CD14-positive monocyte (primary cell): ENCODE measurements at regions not wholly inside any gene's neighbourhood (a gene's known extent, or its start where the extent isn't known, plus 50 kb on each side); places are given as distances from the start of the nearest gene placed in this dataset.

Experiments used
- DNase-seq, 3 donors: peaks; one replicate each; pipeline ENCODE4 v3.0.0-alpha.2; 2011 to 2022
- H2AFZ ChIP-seq: 2 replicates; pipeline ENCODE4 v1.6.0; 2012; ENCODE audit warnings: mild to moderate bottlenecking, low read depth, low read length, inconsistent platforms; ENCODE audit not compliant: insufficient read depth, poor library complexity, severe bottlenecking
- H3K27ac ChIP-seq, 2 donors: 1 replicate in 1 of 2; 2 replicates in 1 of 2; pipeline ENCODE4 v1.5.1; 2012 to 2013; ENCODE audit warnings: low read length in 2 of 2, control low read depth in 1 of 2, inconsistent platforms in 1 of 2, low read depth in 1 of 2, mild to moderate bottlenecking in 1 of 2
- H3K27me3 ChIP-seq, 2 donors: one replicate each; pipeline versions ENCODE4 v1.6.0 to v1.6.1; 2011 to 2013; ENCODE audit warnings: low read length in 2 of 2; ENCODE audit not compliant: control insufficient read depth in 2 of 2, insufficient read depth in 2 of 2
- H3K36me3 ChIP-seq, 2 donors: replicated peaks in 1 of 2; 1 replicate in 1 of 2; 2 replicates in 1 of 2; pipeline versions ENCODE4 v1.5.1 to v1.6.1; 2012 to 2013; ENCODE audit warnings: low read length in 2 of 2, control low read depth in 1 of 2, inconsistent platforms in 1 of 2, mild to moderate bottlenecking in 1 of 2; ENCODE audit not compliant: insufficient read depth in 2 of 2, control insufficient read depth in 1 of 2
- H3K4me1 ChIP-seq, 2 donors: 1 replicate in 1 of 2; 2 replicates in 1 of 2; pipeline versions ENCODE4 v1.5.1 to v1.6.1; 2012 to 2013; ENCODE audit warnings: low read length in 2 of 2, control low read depth in 1 of 2, inconsistent platforms in 1 of 2, mild to moderate bottlenecking in 1 of 2, moderate library complexity in 1 of 2; ENCODE audit not compliant: insufficient read depth in 2 of 2, control insufficient read depth in 1 of 2
- H3K4me2 ChIP-seq: replicated peaks from 2 replicates; pipeline ENCODE3; 2012; ENCODE audit warnings: low read length, moderate library complexity, mild to moderate bottlenecking; ENCODE audit not compliant: poor library complexity, severe bottlenecking; ENCODE audit errors: extremely low read depth
- H3K4me3 ChIP-seq, 3 experiments: fragments of 200-600 bp in 1 of 3; sonication (generic) in 1 of 3; replicated peaks in 1 of 3; 1 replicate in 2 of 3; 2 replicates in 1 of 3; pipeline ENCODE4 v1.5.1; 2011 to 2013; ENCODE audit warnings: low read length in 3 of 3, mild to moderate bottlenecking in 3 of 3, control low read depth in 2 of 3, low read depth in 2 of 3, inconsistent platforms in 1 of 3, moderate library complexity in 1 of 3
- H3K79me2 ChIP-seq: 2 replicates; pipeline ENCODE4 v1.6.0; 2012; ENCODE audit warnings: mild to moderate bottlenecking, control low read depth, inconsistent platforms, low read length, moderate library complexity; ENCODE audit not compliant: insufficient read depth
- H3K9ac ChIP-seq: 2 replicates; pipeline ENCODE4 v1.6.0; 2017; ENCODE audit warnings: low read length, mild to moderate bottlenecking; ENCODE audit not compliant: insufficient read depth, poor library complexity, severe bottlenecking
- H3K9me3 ChIP-seq, 2 donors: replicated peaks in 1 of 2; 1 replicate in 1 of 2; 2 replicates in 1 of 2; pipeline versions ENCODE4 v1.5.1 to v1.6.1; 2012 to 2013; ENCODE audit warnings: low read length in 2 of 2, control low read depth in 1 of 2; ENCODE audit not compliant: control insufficient read depth in 1 of 2, insufficient read depth in 1 of 2
- H4K20me1 ChIP-seq: 2 replicates; pipeline ENCODE4 v1.6.0; 2012; ENCODE audit warnings: mild to moderate bottlenecking, low read length, control low read depth, moderate library complexity; ENCODE audit not compliant: insufficient read depth
- H3K27ac Mint-ChIP-seq, 7 donors: one replicate each; pipeline ENCODE4 v1.8.0; 2020; ENCODE audit warnings: mild to moderate bottlenecking in 7 of 7, mixed read lengths in 7 of 7, moderate library complexity in 6 of 7, inconsistent platforms in 2 of 7
- H3K27me3 Mint-ChIP-seq, 3 donors: one replicate each; pipeline ENCODE4 v1.8.0; 2021 to 2022; ENCODE audit warnings: low read depth in 3 of 3, mild to moderate bottlenecking in 3 of 3, mixed read lengths in 3 of 3, moderate library complexity in 3 of 3, inconsistent platforms in 1 of 3
- H3K36me3 Mint-ChIP-seq, 2 donors: one replicate each; pipeline ENCODE4 v1.8.0; 2020; ENCODE audit warnings: mixed read lengths in 2 of 2, inconsistent platforms in 1 of 2, mild to moderate bottlenecking in 1 of 2
- H3K4me1 Mint-ChIP-seq: one replicate; pipeline ENCODE4 v1.8.0; 2020; ENCODE audit warnings: mild to moderate bottlenecking, mixed read lengths
- H3K4me3 Mint-ChIP-seq, 2 donors: one replicate each; pipeline ENCODE4 v1.8.0; 2020; ENCODE audit warnings: mild to moderate bottlenecking in 2 of 2, mixed read lengths in 2 of 2, moderate library complexity in 1 of 2
- H3K9me3 Mint-ChIP-seq, 7 donors: one replicate each; pipeline ENCODE4 v1.8.0; 2020 to 2022; ENCODE audit warnings: mixed read lengths in 7 of 7, mild to moderate bottlenecking in 6 of 7, moderate library complexity in 6 of 7, inconsistent platforms in 2 of 7
- CTCF ChIP-seq: fragments of 200-600 bp; IDR thresholded peaks from one replicate; pipeline ENCODE4 v1.8.0; 2022; ENCODE audit warnings: antibody characterized with exemption, mild to moderate bottlenecking
- WGBS: methylation state at CpG from one replicate; pipeline ENCODE4 v1.1.5; 2013; ENCODE audit warnings: missing lambda C conversion rate; ENCODE audit not compliant: insufficient coverage; 5-methylcytosine and 5-hydroxymethylcytosine counted together
- intact Hi-C, 2 donors: fragments of 100-400 bp; cut with micrococcal nuclease; formaldehyde crosslinking; loops; one replicate each; pipeline versions ENCODE4 v1.15.0 to v1.15.1; 2023

GRCh38 chr3:103614719-103615118 is 1179.9 kb downstream of the ZPLD1 start:
- Histone ChIP-seq H3K9me3 (peaks cover 0 to 8% of the 10 kb centered on the region in 2 donors), H3K4me2 (no peak overlapping the region), H3K27me3 (no peaks in the 10 kb centered on the region), H3K4me3 (no peak overlapping the region), H3K4me1 (no peaks in the 10 kb centered on the region), H3K36me3 (no peaks in the 10 kb centered on the region), H4K20me1 (no peaks in the 10 kb centered on the region), H3K79me2 (no peaks in the 10 kb centered on the region), H3K9ac (no peak overlapping the region), H2AFZ (no peak overlapping the region), H3K27ac (no peak overlapping the region)
- no peaks in the 10 kb centered on the region for H3K4me1 Mint-ChIP-seq
- H3K4me3 Mint-ChIP-seq: no peak overlapping the region
- TF ChIP-seq CTCF: no peak
- intact Hi-C loops: no loop called here
- H3K36me3 Mint-ChIP-seq: no peaks in the 10 kb centered on the region
- H3K27ac Mint-ChIP-seq: no peak overlapping the region
- H3K9me3 Mint-ChIP-seq: peaks cover 0 to 13% (median 3%) of the 10 kb centered on the region in 7 donors
- DNase-seq: no peak
- H3K27me3 Mint-ChIP-seq: no peaks in the 10 kb centered on the region

GRCh38 chr3:103617961-103618360 is 1183.1 kb downstream of the ZPLD1 start:
- Histone ChIP-seq H3K27ac (no peak overlapping the region), H3K36me3 (no peaks in the 10 kb centered on the region), H3K4me2 (no peak overlapping the region), H3K79me2 (no peaks in the 10 kb centered on the region), H3K4me1 (no peaks in the 10 kb centered on the region), H3K4me3 (no peak overlapping the region), H4K20me1 (no peaks in the 10 kb centered on the region), H2AFZ (no peak overlapping the region), H3K9ac (no peak overlapping the region), H3K9me3 (peaks cover 0 to 8% of the 10 kb centered on the region in 2 donors), H3K27me3 (no peaks in the 10 kb centered on the region)
- intact Hi-C loops: no loop called here
- no peak overlapping the region for H3K27ac Mint-ChIP-seq
- no peak for DNase-seq
- no peak for TF ChIP-seq CTCF
- no peak overlapping the region for H3K4me3 Mint-ChIP-seq
- H3K9me3 Mint-ChIP-seq: peaks cover 0 to 17% (median 6%) of the 10 kb centered on the region in 7 donors
- H3K27me3 Mint-ChIP-seq: no peaks in the 10 kb centered on the region
- H3K4me1 Mint-ChIP-seq: no peaks in the 10 kb centered on the region
- H3K36me3 Mint-ChIP-seq: no peaks in the 10 kb centered on the region
- WGBS: 0% methylated on average over 1 of the region's 2 CpGs
